GM12872 (cell line): ENCODE measurements at regions not wholly inside any gene's neighbourhood (a gene's known extent, or its start where the extent isn't known, plus 50 kb on each side); places are given as distances from the start of the nearest gene placed in this dataset.

Experiments used
- CTCF ChIP-seq: IDR thresholded peaks from 3 replicates; pipeline ENCODE4 v1.5.1; 2011; ENCODE audit warnings: low read depth, mild to moderate bottlenecking, low read length, moderate library complexity; ENCODE audit not compliant: insufficient read depth

- no peak for TF ChIP-seq CTCF
Measured at GRCh38 chr5:8868283-8868682, 677.6 kb downstream of the SEMA5A start.

GRCh38 chr5:8869932-8870331 is 675.9 kb downstream of the SEMA5A start:
- TF ChIP-seq CTCF = no peak

- TF ChIP-seq CTCF = no peak
Measured at GRCh38 chr5:8870349-8870958, 675.4 kb downstream of the SEMA5A start.

GRCh38 chr5:8870959-8871355 is 674.9 kb downstream of the SEMA5A start:
- TF ChIP-seq CTCF = no peak

GRCh38 chr5:8871446-8871845 is 674.4 kb downstream of the SEMA5A start:
- no peak for TF ChIP-seq CTCF

- TF ChIP-seq CTCF = no peak
Measured at GRCh38 chr5:8875722-8876121, 670.2 kb downstream of the SEMA5A start.

- TF ChIP-seq CTCF = no peak
Measured at GRCh38 chr5:8879248-8879647, 666.6 kb downstream of the SEMA5A start.

GRCh38 chr5:8884029-8884428 is 661.8 kb downstream of the SEMA5A start:
- TF ChIP-seq CTCF = no peak
